ENCODE measurements at regions not wholly inside any gene's neighbourhood (a gene's known extent, or its start where the extent isn't known, plus 50 kb on each side); places are given as distances from the start of the nearest gene placed in this dataset.

DNA sequence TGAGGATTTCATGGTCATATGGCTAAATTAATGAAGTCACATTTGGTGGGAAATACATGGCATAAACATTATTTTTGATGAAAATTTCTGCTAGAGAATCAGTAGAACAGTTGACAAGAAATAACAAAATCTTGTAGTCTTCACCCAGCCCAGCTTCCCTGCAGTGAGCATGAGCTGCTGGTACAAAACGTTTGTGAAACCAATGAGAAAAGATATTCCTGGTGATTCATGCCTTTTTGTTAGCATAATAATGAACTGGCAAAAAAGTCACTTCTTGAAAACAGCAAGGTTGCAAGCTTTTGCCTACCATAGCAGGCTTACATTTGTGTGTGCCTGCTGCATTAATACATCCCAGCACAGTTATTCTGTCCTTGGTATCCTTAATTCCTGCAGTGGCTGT, 475.9 kb upstream of the HTR2A start:
- ChIA-PET POLR2A (no interaction called here), CTCF (no interaction called here)
- Mint-ChIP-seq H3K4me1 (ENCODE audit: low read depth) (no peaks in the 10 kb centered on the region), H3K36me3 (no peaks in the 10 kb centered on the region), H3K9me3 (peaks cover 22% of the 10 kb centered on the region), H3K27ac (no peak overlapping the region), H3K27me3 (no peaks in the 10 kb centered on the region), H3K4me3 (no peak overlapping the region)
- DNase-seq: no peak
- intact Hi-C loops (cut with micrococcal nuclease): no loop called here

DNA sequence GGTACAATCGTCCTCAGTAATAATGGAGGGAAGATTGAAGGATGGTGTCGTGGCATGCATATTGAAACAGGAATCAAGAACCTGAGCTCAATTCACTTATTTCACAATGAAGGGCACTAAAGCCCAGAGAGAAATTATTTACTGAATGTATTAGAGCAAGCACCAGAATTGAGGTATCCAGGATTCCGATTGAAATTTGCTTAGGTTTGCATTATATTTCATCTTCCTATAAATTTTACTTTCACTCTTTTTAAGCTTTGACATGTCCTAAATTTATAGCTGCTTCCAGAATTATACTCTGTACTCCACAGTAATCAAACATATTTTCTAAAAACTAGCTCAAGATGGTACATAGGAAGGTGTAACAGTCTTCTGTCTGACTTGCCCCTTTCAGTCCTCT, 454.9 kb upstream of the HTR2A start:
- H3K27me3 Mint-ChIP-seq: no peaks in the 10 kb centered on the region
- intact Hi-C loops (cut with micrococcal nuclease): no loop called here
- DNase-seq: no peak
- peaks cover 14% of the 10 kb centered on the region for H3K9me3 Mint-ChIP-seq
- H3K36me3 Mint-ChIP-seq: no peaks in the 10 kb centered on the region
- ChIA-PET CTCF (no interaction called here), POLR2A (no interaction called here)
- no peak overlapping the region for H3K4me3 Mint-ChIP-seq
- no peaks in the 10 kb centered on the region for H3K4me1 Mint-ChIP-seq (ENCODE audit: low read depth)
- H3K27ac Mint-ChIP-seq: no peak overlapping the region

DNA sequence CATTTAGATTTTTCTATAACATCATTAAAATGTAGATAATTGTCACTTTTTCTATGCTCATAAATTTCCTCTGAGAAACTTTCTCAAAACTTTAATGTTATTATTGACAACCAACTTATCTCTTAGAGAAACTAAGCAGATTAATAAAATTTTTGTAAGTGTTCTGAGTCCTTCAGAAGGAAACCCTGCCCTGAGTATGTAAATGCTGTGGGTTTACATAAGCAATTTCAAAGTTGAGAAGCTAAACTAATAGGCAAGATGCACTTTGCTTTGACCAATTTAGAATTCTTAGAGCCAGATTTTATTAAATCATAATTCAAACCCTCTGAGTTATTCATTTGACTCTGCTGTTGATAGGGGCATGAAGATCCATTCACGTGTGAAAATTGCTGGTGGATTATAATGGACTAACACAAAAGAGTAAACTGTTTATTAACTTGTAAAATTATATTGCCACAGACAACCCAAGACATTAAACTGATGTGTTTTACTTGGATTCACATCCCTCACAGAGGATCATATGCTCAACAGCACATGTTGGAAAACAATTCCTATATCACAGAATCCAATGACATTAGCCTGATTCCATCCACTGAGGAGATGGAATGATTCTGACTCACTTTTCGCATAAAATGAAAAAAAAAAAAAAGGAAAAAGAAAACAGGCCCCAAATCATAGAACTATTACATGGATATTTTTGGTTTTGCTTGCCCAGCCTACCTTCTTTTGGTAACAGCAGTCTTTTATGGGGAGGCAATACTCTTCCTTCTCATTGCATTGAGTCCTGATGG, 453.7 kb upstream of the HTR2A start:
- Mint-ChIP-seq H3K36me3 (no peaks in the 10 kb centered on the region), H3K4me1 (ENCODE audit: low read depth) (no peaks in the 10 kb centered on the region), H3K9me3 (peaks cover 4% of the 10 kb centered on the region), H3K4me3 (no peak overlapping the region), H3K27me3 (no peaks in the 10 kb centered on the region), H3K27ac (no peak overlapping the region)
- no peak for DNase-seq
- ChIA-PET CTCF (no interaction called here), POLR2A (no interaction called here)
- intact Hi-C loops (cut with micrococcal nuclease): no loop called here

DNA sequence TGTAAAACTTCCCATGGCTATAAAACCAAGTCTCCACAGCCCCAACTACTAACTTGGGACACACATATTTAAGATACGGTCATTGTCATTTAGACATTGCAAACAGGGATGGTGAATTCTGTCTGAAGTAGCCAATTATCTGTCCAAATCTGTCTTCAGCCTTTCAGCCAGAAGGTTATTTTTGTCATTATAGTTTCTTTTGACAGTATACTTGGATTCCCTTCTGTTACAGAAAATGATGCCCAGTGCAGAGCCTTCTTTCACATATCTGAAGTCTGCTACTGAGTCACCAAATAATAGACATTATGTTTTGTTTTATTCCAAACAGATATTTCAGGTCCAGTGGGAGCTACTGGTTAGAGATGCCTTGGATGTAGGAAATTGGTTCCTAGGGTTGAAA, 452.4 kb upstream of the HTR2A start:
- ChIA-PET CTCF (no interaction called here), POLR2A (no interaction called here)
- intact Hi-C loops (cut with micrococcal nuclease): no loop called here
- peaks cover 12% of the 10 kb centered on the region for H3K9me3 Mint-ChIP-seq
- H3K36me3 Mint-ChIP-seq: no peaks in the 10 kb centered on the region
- no peak overlapping the region for H3K4me3 Mint-ChIP-seq
- no peaks in the 10 kb centered on the region for H3K27me3 Mint-ChIP-seq
- DNase-seq: no peak
- H3K27ac Mint-ChIP-seq: no peak overlapping the region
- H3K4me1 Mint-ChIP-seq (ENCODE audit: low read depth): no peaks in the 10 kb centered on the region

DNA sequence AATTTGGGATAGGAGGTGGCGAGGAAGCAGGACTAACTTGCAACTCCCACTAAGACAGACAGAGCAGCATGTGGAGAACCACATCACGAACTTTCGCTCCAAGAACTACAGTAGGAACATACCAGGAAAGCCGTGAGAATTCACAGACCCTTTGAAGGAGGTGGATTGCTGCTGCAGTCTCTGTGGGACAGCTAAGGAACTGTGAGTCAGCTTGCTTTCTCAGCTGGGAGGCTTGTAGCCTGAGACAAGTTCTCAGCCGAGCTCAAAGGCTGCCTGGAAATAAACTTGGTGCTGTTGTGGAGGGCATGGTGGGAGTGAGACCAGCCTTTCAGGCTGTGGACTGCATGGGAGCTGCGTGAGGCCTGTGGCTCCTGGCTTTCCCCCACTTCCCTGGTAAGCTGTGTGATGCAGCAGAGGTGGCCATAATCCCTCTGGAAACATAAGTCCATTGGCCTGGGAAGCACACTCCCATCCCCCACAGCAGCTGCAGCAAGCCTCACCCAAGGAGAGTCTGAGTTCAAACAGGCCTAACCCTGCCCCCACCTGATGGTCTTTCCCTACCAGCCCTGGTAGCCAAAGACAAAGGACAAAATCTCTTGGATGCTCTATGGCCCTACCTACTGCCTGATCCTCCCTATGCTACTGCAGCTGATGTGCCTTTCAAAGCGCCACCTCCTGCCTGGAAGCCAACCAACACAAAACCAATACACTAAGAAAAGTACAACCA, 441.1 kb upstream of the HTR2A start:
- CTCF ChIA-PET: no interaction called here
- POLR2A ChIA-PET: no interaction called here
- H3K27ac Mint-ChIP-seq: no peak overlapping the region
- no peaks in the 10 kb centered on the region for H3K36me3 Mint-ChIP-seq
- H3K4me1 Mint-ChIP-seq (ENCODE audit: low read depth): no peaks in the 10 kb centered on the region
- intact Hi-C loops (cut with micrococcal nuclease): no loop called here
- no peak overlapping the region for H3K4me3 Mint-ChIP-seq
- peaks cover 7% of the 10 kb centered on the region for H3K9me3 Mint-ChIP-seq
- no peaks in the 10 kb centered on the region for H3K27me3 Mint-ChIP-seq
- DNase-seq: no peak

DNA sequence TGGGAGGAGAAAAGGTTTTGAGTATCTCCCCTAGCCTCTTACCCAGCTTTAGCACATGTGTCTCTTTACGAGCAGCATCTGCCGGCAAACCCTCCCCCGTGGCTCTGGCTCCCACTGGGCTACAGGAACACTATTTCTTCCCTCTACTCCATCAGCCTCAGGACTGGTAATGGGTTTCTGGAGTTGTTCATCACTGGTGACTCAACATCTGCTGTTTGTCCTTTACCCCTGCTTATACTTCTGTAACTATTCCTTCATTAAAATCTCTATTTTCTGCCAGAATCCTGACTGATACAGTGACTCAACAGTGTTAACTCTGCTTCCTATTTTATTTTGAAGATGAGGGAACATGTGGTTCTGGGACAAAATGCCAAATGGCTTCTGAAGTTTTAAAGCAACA, 437.3 kb upstream of the HTR2A start:
- Mint-ChIP-seq H3K27ac (no peak overlapping the region), H3K36me3 (no peaks in the 10 kb centered on the region), H3K9me3 (peaks cover 2% of the 10 kb centered on the region), H3K4me3 (no peak overlapping the region), H3K27me3 (no peaks in the 10 kb centered on the region), H3K4me1 (ENCODE audit: low read depth) (no peaks in the 10 kb centered on the region)
- ChIA-PET POLR2A (no interaction called here), CTCF (no interaction called here)
- no peak for DNase-seq
- intact Hi-C loops (cut with micrococcal nuclease): no loop called here

DNA sequence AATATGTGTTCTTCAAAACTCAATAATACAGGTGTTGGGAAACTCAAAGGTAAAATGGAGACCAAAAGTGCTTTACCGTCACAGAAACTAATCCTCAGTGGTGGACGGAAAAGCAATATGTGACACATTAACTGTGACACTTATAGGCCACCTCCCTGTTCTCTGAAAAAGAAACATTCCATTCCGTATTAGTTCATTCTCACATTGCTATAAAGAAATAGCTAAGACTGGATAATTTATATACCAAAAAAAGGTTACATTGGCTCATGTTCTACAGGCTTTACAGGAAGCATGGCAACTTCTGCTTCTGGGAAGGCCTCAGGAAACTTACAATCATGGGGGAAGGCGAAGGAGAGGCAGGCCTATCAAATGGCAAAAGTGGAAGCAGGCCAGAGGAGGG, 435.3 kb upstream of the HTR2A start:
- no peak overlapping the region for H3K27ac Mint-ChIP-seq
- ChIA-PET POLR2A (no interaction called here), CTCF (no interaction called here)
- no peak for DNase-seq
- no peaks in the 10 kb centered on the region for H3K4me1 Mint-ChIP-seq (ENCODE audit: low read depth)
- H3K27me3 Mint-ChIP-seq: no peaks in the 10 kb centered on the region
- peaks cover 2% of the 10 kb centered on the region for H3K9me3 Mint-ChIP-seq
- intact Hi-C loops (cut with micrococcal nuclease): no loop called here
- H3K4me3 Mint-ChIP-seq: no peak overlapping the region
- H3K36me3 Mint-ChIP-seq: no peaks in the 10 kb centered on the region

DNA sequence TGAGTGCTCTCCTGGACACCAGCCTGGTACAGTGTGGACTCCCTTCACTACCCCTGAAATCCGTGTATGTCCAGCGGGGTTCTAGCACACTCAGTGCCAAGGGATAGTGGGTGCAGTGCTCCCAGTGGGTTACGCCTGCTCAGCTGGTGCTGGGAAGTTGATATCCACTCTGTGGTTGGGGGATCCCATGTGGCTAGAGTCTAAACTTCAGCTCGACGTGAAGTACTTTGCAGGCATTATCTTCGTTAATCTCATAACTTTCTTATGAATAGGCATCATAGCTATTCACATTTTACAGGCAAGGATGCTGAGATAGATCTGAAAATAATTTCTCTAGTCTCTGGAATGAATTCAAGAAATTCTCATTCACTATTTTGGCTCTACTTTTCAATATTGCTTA, 433.2 kb upstream of the HTR2A start:
- no peak for DNase-seq
- no peak overlapping the region for H3K27ac Mint-ChIP-seq
- no peak overlapping the region for H3K4me3 Mint-ChIP-seq
- intact Hi-C loops (cut with micrococcal nuclease): no loop called here
- H3K4me1 Mint-ChIP-seq (ENCODE audit: low read depth): no peaks in the 10 kb centered on the region
- no peaks in the 10 kb centered on the region for H3K36me3 Mint-ChIP-seq
- ChIA-PET CTCF (no interaction called here), POLR2A (no interaction called here)
- peaks cover 5% of the 10 kb centered on the region for H3K9me3 Mint-ChIP-seq
- no peaks in the 10 kb centered on the region for H3K27me3 Mint-ChIP-seq

DNA sequence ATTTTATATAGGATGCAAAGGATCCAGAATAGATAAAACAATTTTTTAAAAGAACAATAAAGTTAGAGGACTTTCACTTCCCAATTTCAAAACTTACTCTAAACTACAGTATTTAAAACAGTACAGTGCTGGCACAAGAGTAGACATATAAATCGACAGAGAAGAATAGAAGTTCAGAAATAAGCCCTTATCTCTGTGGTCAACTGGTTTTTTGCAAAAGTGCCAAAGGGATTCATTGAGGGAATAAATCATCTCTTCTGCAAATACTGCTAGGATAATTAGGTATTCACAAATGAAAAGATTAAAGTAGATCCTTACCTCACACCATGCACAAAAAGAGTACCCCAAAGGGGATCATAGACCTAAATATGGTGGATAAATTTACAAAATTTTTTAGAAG, 431.0 kb upstream of the HTR2A start:
- no peak overlapping the region for H3K27ac Mint-ChIP-seq
- no peaks in the 10 kb centered on the region for H3K27me3 Mint-ChIP-seq
- H3K9me3 Mint-ChIP-seq: peaks cover 3% of the 10 kb centered on the region
- intact Hi-C loops (cut with micrococcal nuclease): no loop called here
- ChIA-PET POLR2A (no interaction called here), CTCF (no interaction called here)
- H3K4me1 Mint-ChIP-seq (ENCODE audit: low read depth): no peaks in the 10 kb centered on the region
- H3K4me3 Mint-ChIP-seq: no peak overlapping the region
- no peak for DNase-seq
- H3K36me3 Mint-ChIP-seq: no peaks in the 10 kb centered on the region

DNA sequence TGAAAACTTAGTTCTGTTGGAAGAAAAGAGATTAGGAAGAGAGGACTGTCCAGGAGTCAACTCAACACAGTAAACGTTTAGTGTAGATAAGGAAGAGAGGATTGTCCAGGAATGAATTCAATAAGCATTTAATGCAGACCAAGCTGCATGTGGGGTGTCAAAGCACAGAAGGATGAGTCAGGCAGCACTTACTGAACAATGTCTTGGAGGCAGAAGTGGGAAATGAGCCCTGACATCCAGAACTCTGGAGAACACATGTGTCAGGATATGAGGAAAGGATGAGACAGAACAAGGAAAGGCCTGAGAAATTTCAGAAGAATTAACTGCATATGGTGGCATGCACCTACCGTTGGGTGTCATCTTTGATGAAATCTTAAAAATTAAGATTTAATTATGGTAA, 429.2 kb upstream of the HTR2A start:
- Mint-ChIP-seq H3K4me3 (no peak overlapping the region), H3K27ac (no peak overlapping the region), H3K27me3 (no peaks in the 10 kb centered on the region), H3K9me3 (peaks cover 3% of the 10 kb centered on the region), H3K36me3 (no peaks in the 10 kb centered on the region), H3K4me1 (ENCODE audit: low read depth) (no peaks in the 10 kb centered on the region)
- no peak for DNase-seq
- ChIA-PET POLR2A (no interaction called here), CTCF (no interaction called here)
- intact Hi-C loops (cut with micrococcal nuclease): no loop called here

DNA sequence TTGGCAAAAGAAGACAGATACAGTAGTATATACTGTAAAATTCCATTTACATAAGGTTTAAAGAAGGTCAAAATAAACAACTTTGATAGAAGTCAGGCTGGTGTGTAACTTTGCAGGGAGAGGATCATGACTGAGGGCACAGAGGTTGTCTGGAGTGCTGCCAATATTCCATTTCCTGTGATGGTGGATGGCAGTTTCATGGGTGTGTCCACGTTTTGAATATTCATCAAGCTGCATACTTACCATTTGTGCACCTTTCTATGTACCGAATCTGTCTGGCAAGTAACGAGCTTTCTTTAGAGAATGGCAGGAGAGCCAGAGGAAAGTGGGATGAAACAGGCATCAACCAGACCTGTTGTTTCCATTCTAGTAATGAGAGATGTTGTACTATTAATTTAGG, 420.5 kb upstream of the HTR2A start:
- H3K9me3 Mint-ChIP-seq: peaks cover 3% of the 10 kb centered on the region
- POLR2A ChIA-PET: no interaction called here

DNA sequence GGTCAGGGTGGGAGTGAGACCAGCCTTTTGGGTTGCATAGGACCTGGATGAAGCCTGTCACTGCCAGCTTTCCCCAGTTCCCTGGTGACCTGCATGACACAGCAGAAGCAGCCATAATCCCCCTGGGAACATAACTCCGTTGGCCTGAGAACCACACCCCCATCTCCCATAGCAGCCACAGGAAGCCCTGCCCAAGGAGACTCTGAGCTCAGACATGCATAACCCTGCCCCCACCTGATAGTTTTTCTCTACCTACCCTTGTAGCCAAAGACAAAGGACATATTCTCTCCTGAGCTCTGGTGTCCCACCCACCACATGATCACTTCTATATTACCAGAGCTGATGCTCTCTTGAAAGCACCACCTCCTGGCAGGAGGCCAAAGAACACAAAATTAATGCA, 413.5 kb upstream of the HTR2A start:
- Mint-ChIP-seq H3K4me1 (ENCODE audit: low read depth) (no peaks in the 10 kb centered on the region), H3K4me3 (no peak overlapping the region), H3K36me3 (no peaks in the 10 kb centered on the region), H3K27me3 (no peaks in the 10 kb centered on the region), H3K27ac (no peak overlapping the region), H3K9me3 (peaks cover 10% of the 10 kb centered on the region)
- intact Hi-C loops (cut with micrococcal nuclease): no loop called here
- DNase-seq: no peak
- ChIA-PET POLR2A (no interaction called here), CTCF (no interaction called here)

More for the DNA sequence above, 420.5 kb upstream of the HTR2A start:
- no peaks in the 10 kb centered on the region for H3K27me3 Mint-ChIP-seq
- H3K4me1 Mint-ChIP-seq (ENCODE audit: low read depth): no peaks in the 10 kb centered on the region
- no peaks in the 10 kb centered on the region for H3K36me3 Mint-ChIP-seq
- intact Hi-C loops (cut with micrococcal nuclease): no loop called here
- H3K27ac Mint-ChIP-seq: no peak overlapping the region
- H3K4me3 Mint-ChIP-seq: no peak overlapping the region
- CTCF ChIA-PET: no interaction called here
- no peak for DNase-seq

DNA sequence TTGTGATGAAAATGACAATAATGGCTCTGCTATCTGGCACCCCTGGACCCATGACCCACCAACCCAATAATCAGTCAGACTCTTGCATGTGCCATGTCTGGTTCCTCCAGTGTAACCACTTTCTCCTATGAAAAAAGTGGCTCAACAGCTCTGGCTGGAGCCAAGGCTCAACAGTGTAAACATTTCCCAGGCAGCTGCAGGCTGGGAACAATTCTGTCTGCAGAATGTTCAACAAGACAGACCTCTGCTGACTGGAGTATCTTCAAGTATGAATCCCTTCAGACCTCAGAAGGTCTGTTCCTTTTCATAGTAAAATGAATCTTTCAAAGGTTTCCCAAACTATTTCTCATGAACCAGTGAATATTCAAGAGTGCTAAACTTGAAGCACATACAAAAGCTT, 410.1 kb upstream of the HTR2A start:
- peaks cover 8% of the 10 kb centered on the region for H3K9me3 Mint-ChIP-seq
- H3K4me3 Mint-ChIP-seq: no peak overlapping the region
- H3K36me3 Mint-ChIP-seq: no peaks in the 10 kb centered on the region
- no peaks in the 10 kb centered on the region for H3K4me1 Mint-ChIP-seq (ENCODE audit: low read depth)
- ChIA-PET CTCF (no interaction called here), POLR2A (no interaction called here)
- DNase-seq: no peak
- no peak overlapping the region for H3K27ac Mint-ChIP-seq
- no peaks in the 10 kb centered on the region for H3K27me3 Mint-ChIP-seq
- intact Hi-C loops (cut with micrococcal nuclease): no loop called here
